ENCODE measurements at regions not wholly inside any gene's neighbourhood (a gene's known extent, or its start where the extent isn't known, plus 50 kb on each side); places are given as distances from the start of the nearest gene placed in this dataset.

DNA sequence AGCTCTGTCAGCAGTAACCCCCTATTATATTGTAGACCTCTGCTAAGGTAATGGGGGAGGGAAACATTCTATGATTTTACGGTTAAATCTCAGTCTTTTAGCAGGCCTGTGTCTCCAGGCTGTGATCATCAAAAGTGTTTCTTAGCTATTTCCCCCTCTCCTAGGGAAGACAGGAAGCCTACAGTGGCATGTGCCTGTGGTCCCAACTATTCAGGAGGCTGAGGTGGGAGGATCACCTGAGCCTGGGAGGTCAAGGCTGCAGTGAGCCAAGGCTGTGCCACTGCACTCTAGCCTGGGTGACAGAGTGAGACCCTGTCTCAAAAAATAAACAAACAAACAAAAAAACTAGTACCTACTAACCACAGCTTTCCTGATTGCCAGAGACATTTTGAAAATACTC is 67.9 kb downstream of the DNAAF9 start:
- H3K4me3 ChIP-seq (replicated peaks; ENCODE audit: low read depth, low read length), result no peak overlapping the region
- no peak for TF ChIP-seq CTCF (IDR thresholded peaks at IDR 0.05; ENCODE audit: low read depth, low read length, missing control alignments)
- no peak for DNase-seq (ENCODE audit: extremely low read depth, low read depth)

GRCh38 chr20:3339076-3339475 is 68.4 kb downstream of the DNAAF9 start:
- H3K4me3 ChIP-seq (replicated peaks; ENCODE audit: low read depth, low read length), result no peak overlapping the region
- no peak for TF ChIP-seq CTCF (IDR thresholded peaks at IDR 0.05; ENCODE audit: low read depth, low read length, missing control alignments)
- DNase-seq (ENCODE audit: extremely low read depth, low read depth), result no peak

- no peak for DNase-seq (ENCODE audit: extremely low read depth, low read depth)
- TF ChIP-seq CTCF (IDR thresholded peaks at IDR 0.05; ENCODE audit: low read depth, low read length, missing control alignments), result no peak
- no peak overlapping the region for H3K4me3 ChIP-seq (replicated peaks; ENCODE audit: low read depth, low read length)
These were observed 73.1 kb downstream of the DNAAF9 start for GRCh38 chr20:3334156-3334943.

GRCh38 chr20:3330046-3330741 is 77.3 kb downstream of the DNAAF9 start:
- TF ChIP-seq CTCF (IDR thresholded peaks at IDR 0.05; ENCODE audit: low read depth, low read length, missing control alignments), result peak; percentile 8
- DNase-seq (ENCODE audit: extremely low read depth, low read depth), result peak; percentile 21
- no peak overlapping the region for H3K4me3 ChIP-seq (replicated peaks; ENCODE audit: low read depth, low read length)

DNA sequence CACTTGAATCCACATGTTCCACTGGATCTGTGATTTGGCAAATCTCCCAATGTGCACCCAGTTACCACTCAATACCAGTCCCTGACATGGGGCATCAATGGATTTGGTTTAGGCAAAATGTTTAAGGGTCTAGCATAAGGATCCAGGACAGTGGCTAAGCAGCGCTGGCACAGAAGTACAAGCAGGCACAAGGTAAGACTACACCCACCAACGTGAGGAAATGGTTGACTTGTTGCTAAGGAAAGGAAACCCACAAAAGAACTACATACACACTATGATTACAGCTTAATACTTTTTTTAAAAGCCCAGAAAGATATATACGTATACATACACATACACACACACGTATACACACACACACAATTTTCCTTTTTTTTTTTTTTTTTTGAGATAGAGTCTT is 79.0 kb downstream of the DNAAF9 start:
- DNase-seq (ENCODE audit: extremely low read depth, low read depth), result no peak
- TF ChIP-seq CTCF (IDR thresholded peaks at IDR 0.05; ENCODE audit: low read depth, low read length, missing control alignments), result no peak
- H3K4me3 ChIP-seq (replicated peaks; ENCODE audit: low read depth, low read length), result no peak overlapping the region

- DNase-seq (ENCODE audit: extremely low read depth, low read depth), result no peak
- H3K4me3 ChIP-seq (replicated peaks; ENCODE audit: low read depth, low read length), result no peak overlapping the region
- TF ChIP-seq CTCF (IDR thresholded peaks at IDR 0.05; ENCODE audit: low read depth, low read length, missing control alignments), result no peak
These were observed 80.5 kb downstream of the DNAAF9 start for GRCh38 chr20:3326779-3327521.

Measured in HFF-Myc (cell line).